C4-2B (cell line): ENCODE measurements at regions not wholly inside any gene's neighbourhood (a gene's known extent, or its start where the extent isn't known, plus 50 kb on each side); places are given as distances from the start of the nearest gene placed in this dataset.
"Not testable (repeated sequence)": the region's sequence is repeated elsewhere in the genome, so short reads cannot be mapped to it uniquely, and the experiment has no call there.

Experiments used
- H3K27ac ChIP-seq: fragments of 450-650 bp; 2 replicates; pipeline ENCODE4 v1.5.1; 2017
- CTCF ChIP-seq: fragments of 450-650 bp; conservative IDR thresholded peaks from 2 replicates; pipeline ENCODE4 v1.5.1; 2017; ENCODE audit warnings: mild to moderate bottlenecking
- ZFX ChIP-seq: fragments of 450-650 bp; IDR thresholded peaks from 2 replicates; pipeline ENCODE4 v1.6.1; 2017

DNA sequence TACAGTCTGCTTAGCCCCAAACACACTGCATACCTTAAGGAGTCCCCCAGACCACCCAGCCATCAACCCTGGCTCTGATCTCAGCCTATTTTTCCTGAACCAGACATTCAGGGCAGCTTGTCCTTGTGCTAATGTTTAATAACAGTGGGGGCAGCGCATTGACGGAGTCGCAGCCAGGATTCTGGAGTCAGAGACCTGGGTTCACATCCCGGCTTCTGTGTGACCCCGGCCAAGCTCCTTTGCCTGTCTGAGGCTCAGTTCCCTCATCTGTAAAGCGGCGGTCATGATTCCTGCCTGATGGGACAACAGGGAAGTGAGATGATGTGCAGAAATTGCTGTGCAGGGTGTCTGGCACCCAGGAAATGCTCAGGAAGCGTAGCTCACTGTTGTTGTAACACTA lies 63.1 kb downstream of the MATN1 start:
- TF ChIP-seq CTCF (no peak), ZFX (no peak)
- no peak overlapping the region for H3K27ac ChIP-seq

GRCh38 chr1:30659702-30660101 lies 63.7 kb downstream of the MATN1 start:
- TF ChIP-seq CTCF (no peak), ZFX (no peak)
- no peak overlapping the region for H3K27ac ChIP-seq

DNA sequence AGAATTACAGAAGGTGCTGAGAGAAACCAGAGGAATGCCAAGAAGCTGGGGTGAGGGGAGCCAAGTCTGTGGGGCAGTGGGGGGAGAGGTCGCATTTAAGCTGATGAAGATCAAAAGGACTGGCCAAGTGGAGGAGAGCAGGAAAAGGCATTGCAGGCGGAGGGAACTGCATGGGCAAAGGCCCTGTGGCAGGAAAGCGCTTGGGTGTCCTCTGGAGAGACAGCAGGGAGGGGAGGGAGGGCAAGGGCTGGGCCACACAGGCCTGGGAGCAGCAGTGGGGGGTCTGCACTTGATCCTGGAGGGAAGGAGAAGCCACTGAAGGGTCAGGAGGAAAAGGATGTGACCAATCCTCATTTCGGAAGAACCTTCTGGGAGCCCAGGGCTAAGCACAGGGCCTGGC lies 65.0 kb downstream of the MATN1 start:
- not testable (repeated sequence) for H3K27ac ChIP-seq

GRCh38 chr1:30658014-30658336 lies 65.4 kb downstream of the MATN1 start:
- TF ChIP-seq CTCF (no peak), ZFX (no peak)
- no peak overlapping the region for H3K27ac ChIP-seq

- no peak for TF ChIP-seq ZFX
- no peak for TF ChIP-seq CTCF
- H3K27ac ChIP-seq, result no peak overlapping the region
These were observed 66.0 kb downstream of the MATN1 start for GRCh38 chr1:30657131-30658013.

DNA sequence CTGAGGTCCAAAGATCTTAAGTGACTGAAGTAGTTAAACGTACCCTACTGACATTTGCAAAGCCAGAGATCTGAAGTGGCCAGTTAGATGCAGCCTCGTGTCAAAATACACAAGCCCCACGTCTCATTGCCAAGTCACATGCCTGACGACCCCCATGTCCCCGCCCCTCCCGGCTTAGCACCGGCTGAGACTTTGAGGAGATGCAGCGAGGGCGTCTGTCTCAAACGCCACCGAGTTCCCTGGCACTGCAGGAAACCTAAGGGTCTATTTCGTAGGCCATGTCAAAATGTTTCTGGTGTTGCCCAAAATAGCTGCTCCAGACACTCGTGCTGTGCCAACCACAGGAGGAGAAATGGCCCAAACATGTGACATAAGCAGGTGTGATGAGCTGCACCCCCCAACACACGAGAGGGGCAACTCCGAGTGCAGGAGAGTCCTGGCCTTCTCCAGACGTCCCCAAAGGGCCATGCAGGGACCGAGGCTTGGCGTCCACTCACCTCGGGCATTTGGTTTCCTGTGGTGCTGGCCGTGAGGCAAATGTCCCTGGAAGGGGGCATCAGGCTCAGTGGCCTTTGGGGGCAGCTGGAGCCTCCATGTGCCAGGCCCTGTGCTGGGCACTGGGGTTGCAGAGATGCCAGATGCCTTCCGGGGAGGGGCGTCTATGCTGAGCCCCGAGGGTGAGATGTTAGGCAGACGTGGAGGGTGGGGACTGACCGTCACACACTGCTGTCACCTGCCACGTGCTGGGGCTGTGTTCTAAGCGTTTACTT lies 67.0 kb downstream of the MATN1 start:
- TF ChIP-seq ZFX (no peak), CTCF (no peak)
- H3K27ac ChIP-seq, result no peak overlapping the region

- no peak overlapping the region for H3K27ac ChIP-seq
- TF ChIP-seq ZFX, result no peak
- TF ChIP-seq CTCF, result no peak
These were observed 67.7 kb downstream of the MATN1 start for GRCh38 chr1:30655672-30656071.
